ENCODE measurements at regions not wholly inside any gene's neighbourhood (a gene's known extent, or its start where the extent isn't known, plus 50 kb on each side); places are given as distances from the start of the nearest gene placed in this dataset.

GRCh38 chrX:78532363-78532762 lies 126.8 kb downstream of the RTL3 start:
- TF ChIP-seq SIN3A (IDR thresholded peaks at IDR 0.05; ENCODE audit: borderline replicate concordance, insufficient read depth, low read depth, low read length) (no peak), TCF7L2 (IDR thresholded peaks at IDR 0.05; ENCODE audit: low read depth, low read length) (no peak), CTCF (IDR thresholded peaks at IDR 0.05) (no peak), REST (IDR thresholded peaks at IDR 0.05; ENCODE audit: insufficient read depth in 1 of 2, low read depth in 2 of 2, low read length in 1 of 2) (no peak), POLR2AphosphoS5 (IDR thresholded peaks at IDR 0.05; ENCODE audit: low read depth, low read length) (no peak)
- H3K36me3 ChIP-seq (ENCODE audit: control insufficient read depth, insufficient read depth, low read length): no peaks in the 10 kb centered on the region
- in situ Hi-C loops (cut with HindIII; ENCODE audit: low pct_unique_long_range_greater_than_20kb, low sequenced_read_pairs): no loop called here
- DNase-seq (ENCODE audit: low read depth, low spot score) (no peak), ATAC-seq (no peak)
- ChIA-PET POLR2A (no interaction called here), CTCF (no interaction called here)
- H3K27me3 ChIP-seq (ENCODE audit: control insufficient read depth, insufficient read depth, low read length): no peaks in the 10 kb centered on the region
- H3K4me1 ChIP-seq (ENCODE audit: control insufficient read depth, insufficient read depth, low read length): no peaks in the 10 kb centered on the region
- BruUV-seq (replicated peaks): no TSS peak
- no peak overlapping the region for H3K4me3 ChIP-seq (ENCODE audit: low read depth in 2 of 2, low read length in 2 of 2)
- no peak overlapping the region for H3K27ac ChIP-seq (ENCODE audit: low read length)
- H3K9me3 ChIP-seq (ENCODE audit: control insufficient read depth, insufficient read depth, low read depth, low read length): no peaks in the 10 kb centered on the region
- intact Hi-C loops (cut with micrococcal nuclease; ENCODE audit: unreplicated experiment): no loop called here

- TF ChIP-seq POLR2AphosphoS5 (IDR thresholded peaks at IDR 0.05; ENCODE audit: low read depth, low read length) (no peak), CTCF (IDR thresholded peaks at IDR 0.05) (no peak), REST (IDR thresholded peaks at IDR 0.05; ENCODE audit: insufficient read depth in 1 of 2, low read depth in 2 of 2, low read length in 1 of 2) (no peak), SIN3A (IDR thresholded peaks at IDR 0.05; ENCODE audit: borderline replicate concordance, insufficient read depth, low read depth, low read length) (no peak), TCF7L2 (IDR thresholded peaks at IDR 0.05; ENCODE audit: low read depth, low read length) (no peak)
- intact Hi-C loops (cut with micrococcal nuclease; ENCODE audit: unreplicated experiment): no loop called here
These were observed 131.3 kb downstream of the RTL3 start for GRCh38 chrX:78527818-78528217.

More at GRCh38 chrX:78527818-78528217, 131.3 kb downstream of the RTL3 start:
- BruUV-seq (replicated peaks): no TSS peak
- Histone ChIP-seq H3K4me1 (ENCODE audit: control insufficient read depth, insufficient read depth, low read length) (no peaks in the 10 kb centered on the region), H3K27ac (ENCODE audit: low read length) (no peak overlapping the region), H3K4me3 (ENCODE audit: low read depth in 2 of 2, low read length in 2 of 2) (no peak overlapping the region), H3K9me3 (ENCODE audit: control insufficient read depth, insufficient read depth, low read depth, low read length) (no peaks in the 10 kb centered on the region), H3K27me3 (ENCODE audit: control insufficient read depth, insufficient read depth, low read length) (no peaks in the 10 kb centered on the region), H3K36me3 (ENCODE audit: control insufficient read depth, insufficient read depth, low read length) (no peaks in the 10 kb centered on the region)
- no peak for DNase-seq (ENCODE audit: low read depth, low spot score)
- ChIA-PET POLR2A (no interaction called here), CTCF (no interaction called here)
- in situ Hi-C loops (cut with HindIII; ENCODE audit: low pct_unique_long_range_greater_than_20kb, low sequenced_read_pairs): no loop called here
- no peak for ATAC-seq
